Spleen (tissue), 11 donors: ENCODE measurements at regions not wholly inside any gene's neighbourhood (a gene's known extent, or its start where the extent isn't known, plus 50 kb on each side); places are given as distances from the start of the nearest gene placed in this dataset.

ENCODE experiments used
- DNase-seq: peaks from one replicate; pipeline ENCODE4 v3.0.0-alpha.2; 2020
- H3K27ac ChIP-seq, 8 donors: fragments of 200-600 bp; sonication (generic) in 7 of 8; 1 replicate in 4 of 8; 2 replicates in 4 of 8; pipeline versions ENCODE4 v1.5.0 to v1.8.0; 2016 to 2021; ENCODE audit warnings: inconsistent platforms in 4 of 8, mild to moderate bottlenecking in 4 of 8, moderate library complexity in 1 of 8
- H3K27me3 ChIP-seq, 7 donors: fragments of 200-600 bp; sonication (generic) in 6 of 7; replicated peaks in 1 of 7; 1 replicate in 4 of 7; 2 replicates in 3 of 7; pipeline versions ENCODE4 v1.5.0 to v1.8.0; 2016 to 2021; ENCODE audit warnings: inconsistent platforms in 3 of 7, mild to moderate bottlenecking in 1 of 7
- H3K36me3 ChIP-seq, 6 donors: fragments of 200-600 bp; sonication (generic) in 5 of 6; 1 replicate in 4 of 6; 2 replicates in 2 of 6; pipeline versions ENCODE4 v1.5.0 to v1.8.0; 2016 to 2021; ENCODE audit warnings: inconsistent platforms in 2 of 6
- H3K4me1 ChIP-seq, 6 donors: fragments of 200-600 bp; sonication (generic) in 5 of 6; 1 replicate in 3 of 6; 2 replicates in 3 of 6; pipeline versions ENCODE4 v1.5.0 to v1.8.0; 2016 to 2021; ENCODE audit warnings: inconsistent platforms in 3 of 6
- H3K4me3 ChIP-seq, 8 donors: fragments of 200-600 bp; sonication (generic) in 7 of 8; 1 replicate in 4 of 8; 2 replicates in 4 of 8; pipeline versions ENCODE4 v1.5.0 to v1.8.0; 2016 to 2021; ENCODE audit warnings: inconsistent platforms in 4 of 8, mild to moderate bottlenecking in 4 of 8, moderate library complexity in 2 of 8
- H3K9me3 ChIP-seq, 8 donors: fragments of 200-600 bp; sonication (generic) in 7 of 8; 1 replicate in 4 of 8; 2 replicates in 4 of 8; pipeline versions ENCODE4 v1.5.0 to v1.8.0; 2016 to 2021; ENCODE audit warnings: inconsistent platforms in 4 of 8
- CTCF ChIP-seq, 11 experiments: fragments of 200-600 bp in 7 of 11; fragments of 450-650 bp in 4 of 11; sonication (generic) in 4 of 11; IDR thresholded peaks in 8 of 11; conservative IDR thresholded peaks in 3 of 11; 1 replicate in 7 of 11; 2 replicates in 4 of 11; pipeline versions ENCODE4 v1.4.0 to v1.8.0; 2016 to 2021; ENCODE audit warnings: antibody characterized with exemption in 11 of 11, inconsistent platforms in 4 of 11, mild to moderate bottlenecking in 1 of 11
- POLR2A ChIP-seq, 3 donors: fragments of 450-650 bp; IDR thresholded peaks; one replicate each; pipeline ENCODE4 v1.5.1; 2017; ENCODE audit warnings: antibody characterized with exemption in 3 of 3, mild to moderate bottlenecking in 1 of 3
- POLR2AphosphoS5 ChIP-seq, 3 donors: sonication (generic); formaldehyde crosslinking; IDR thresholded peaks; one replicate each; pipeline ENCODE4 v1.5.1; 2017; ENCODE audit warnings: antibody characterized with exemption in 3 of 3
- WGBS, 5 donors: extraction: QIAGEN DNeasy Blood & Tissue Kit in 3 of 5; methylation state at CpG; one replicate each; pipeline versions ENCODE4 v1.1.5 to v1.1.7; 2013 to 2018; 5-methylcytosine and 5-hydroxymethylcytosine counted together
- intact Hi-C: fragments of 100-400 bp; cut with DNase I; formaldehyde crosslinking; loops from one replicate; pipeline ENCODE4 v1.15.0; 2023; ENCODE audit warnings: low total_unique reads
- donor health status: healthy with polysubstance abuse.
- donor health status: DM: no; HTN: no; CAD: no; lungs with moderate emphysema.
- donor health status: DM: no; HTN: no; CAD: no.
- donor health status: Bipolar disorder and iron deficiency.
- donor health status: healthy.
- donor health status: DM: no; HTN: no; CAD: no.
- donor health status: DM: yes; HTN: yes; CAD: no.

DNA sequence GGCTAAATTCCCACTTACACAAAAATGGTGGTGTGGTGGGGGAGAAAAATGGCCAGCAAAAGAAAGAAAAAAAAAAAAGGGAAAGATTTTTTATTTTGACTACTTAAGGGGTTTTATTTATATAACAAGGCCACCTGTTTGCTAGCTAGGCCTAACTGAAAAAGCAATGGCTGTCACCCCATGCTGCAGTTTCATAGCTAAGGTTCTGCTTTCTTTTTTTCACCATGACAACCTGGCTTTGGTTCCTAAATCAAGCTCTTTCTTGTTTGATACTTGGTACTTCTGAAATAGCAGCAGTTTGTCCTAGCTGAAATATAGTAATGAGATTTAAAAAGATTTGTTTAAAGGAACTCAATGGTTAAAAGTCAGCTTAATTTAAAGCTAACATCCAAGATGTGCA is 433.2 kb upstream of the MEX3C start:
- Histone ChIP-seq H3K27ac (no peak overlapping the region), H3K4me3 (no peak overlapping the region), H3K4me1 (no peaks in the 10 kb centered on the region), H3K9me3 (peaks cover 0 to 30% (median 16%) of the 10 kb centered on the region in 8 donors), H3K27me3 (no peaks in the 10 kb centered on the region), H3K36me3 (no peaks in the 10 kb centered on the region)
- intact Hi-C loops, result no loop called here
- no peak for DNase-seq
- TF ChIP-seq POLR2A (IDR thresholded peaks at IDR 0.05) (no peak), POLR2AphosphoS5 (IDR thresholded peaks at IDR 0.05) (no peak), CTCF (IDR thresholded peaks at IDR 0.05 in 8 of 11, conservative IDR thresholded peaks at IDR 0.05 in 3 of 11) (no peak)

- TF ChIP-seq POLR2A (IDR thresholded peaks at IDR 0.05), result no peak
- no peak for TF ChIP-seq POLR2AphosphoS5 (IDR thresholded peaks at IDR 0.05)
- TF ChIP-seq CTCF (IDR thresholded peaks at IDR 0.05 in 8 of 11, conservative IDR thresholded peaks at IDR 0.05 in 3 of 11), result no peak
- H3K36me3 ChIP-seq, result no peaks in the 10 kb centered on the region
- no peaks in the 10 kb centered on the region for H3K4me1 ChIP-seq
- H3K9me3 ChIP-seq, result peaks cover 0 to 34% (median 15%) of the 10 kb centered on the region in 8 donors
- H3K27ac ChIP-seq, result no peak overlapping the region
- H3K4me3 ChIP-seq, result no peak overlapping the region
- H3K27me3 ChIP-seq, result peaks cover 0 to 4% (median 0%) of the 10 kb centered on the region in 7 donors
- WGBS, 5 donors, result 64 to 79% (median 75%) methylated on average over 4 of the region's 4 CpGs
- intact Hi-C loops, result no loop called here
- DNase-seq, result no peak
Observed at GRCh38 chr18:51637881-51638280, 440.4 kb upstream of the MEX3C start.

GRCh38 chr18:51639541-51639940 is 442.1 kb upstream of the MEX3C start:
- Histone ChIP-seq H3K27me3 (peaks cover 0 to 4% (median 0%) of the 10 kb centered on the region in 7 donors), H3K4me1 (no peaks in the 10 kb centered on the region), H3K4me3 (no peak overlapping the region), H3K36me3 (no peaks in the 10 kb centered on the region), H3K27ac (no peak overlapping the region), H3K9me3 (peaks cover 0 to 22% (median 9%) of the 10 kb centered on the region in 8 donors)
- intact Hi-C loops, result no loop called here
- DNase-seq, result no peak
- TF ChIP-seq POLR2A (IDR thresholded peaks at IDR 0.05) (no peak), POLR2AphosphoS5 (IDR thresholded peaks at IDR 0.05) (no peak), CTCF (IDR thresholded peaks at IDR 0.05 in 8 of 11, conservative IDR thresholded peaks at IDR 0.05 in 3 of 11) (no peak)

- intact Hi-C loops, result no loop called here
- H3K27me3 ChIP-seq, result peaks cover 0 to 4% (median 0%) of the 10 kb centered on the region in 7 donors
- H3K36me3 ChIP-seq, result no peaks in the 10 kb centered on the region
- DNase-seq, result no peak
- TF ChIP-seq CTCF (IDR thresholded peaks at IDR 0.05 in 8 of 11, conservative IDR thresholded peaks at IDR 0.05 in 3 of 11) (no peak), POLR2A (IDR thresholded peaks at IDR 0.05) (no peak), POLR2AphosphoS5 (IDR thresholded peaks at IDR 0.05) (no peak)
- H3K4me1 ChIP-seq, result no peaks in the 10 kb centered on the region
- H3K27ac ChIP-seq, result no peak overlapping the region
- 69 to 87% (median 78%) methylated on average over 2 of the region's 2 CpGs for WGBS, 5 donors
- no peaks in the 10 kb centered on the region for H3K9me3 ChIP-seq
- no peak overlapping the region for H3K4me3 ChIP-seq
Observed at GRCh38 chr18:51643483-51643882, 446.0 kb upstream of the MEX3C start.
